GM03348 (cell line): ENCODE measurements at regions not wholly inside any gene's neighbourhood (a gene's known extent, or its start where the extent isn't known, plus 50 kb on each side); places are given as distances from the start of the nearest gene placed in this dataset.
A peak's percentile ranks its signal among the peaks of the same experiment; 100 is the strongest.

Source experiments
- DNase-seq: peaks from one replicate; pipeline ENCODE4 v3.0.0; 2012; ENCODE audit warnings: low spot score

- DNase-seq = no peak
Measured at GRCh38 chr16:80300456-80300855, 240.3 kb upstream of the DYNLRB2 start.

GRCh38 chr16:80299416-80299815 lies 241.4 kb upstream of the DYNLRB2 start:
- peak; percentile 42 for DNase-seq

- DNase-seq = no peak
Measured at GRCh38 chr16:80298676-80299075, 242.1 kb upstream of the DYNLRB2 start.

- DNase-seq = no peak
Measured at GRCh38 chr16:80296034-80296433, 244.8 kb upstream of the DYNLRB2 start.

GRCh38 chr16:80294172-80294571 lies 246.6 kb upstream of the DYNLRB2 start:
- no peak for DNase-seq

- DNase-seq = peak; percentile 19
Measured at GRCh38 chr16:80288616-80289015, 252.2 kb upstream of the DYNLRB2 start.

GRCh38 chr16:80287674-80288073 lies 253.1 kb upstream of the DYNLRB2 start:
- no peak for DNase-seq

- DNase-seq = peak; percentile 49
Measured at GRCh38 chr16:80285104-80285503, 255.7 kb upstream of the DYNLRB2 start.

- DNase-seq = no peak
Measured at GRCh38 chr16:80283466-80284392, 257.1 kb upstream of the DYNLRB2 start.

- no peak for DNase-seq
Measured at GRCh38 chr16:80280557-80280956, 260.2 kb upstream of the DYNLRB2 start.

- DNase-seq = no peak
Measured at GRCh38 chr16:80279656-80280055, 261.1 kb upstream of the DYNLRB2 start.

GRCh38 chr16:80277182-80277581 lies 263.6 kb upstream of the DYNLRB2 start:
- DNase-seq = no peak

GRCh38 chr16:80274576-80275191 lies 266.1 kb upstream of the DYNLRB2 start:
- peak; percentile 84 for DNase-seq

- peak; percentile 56 for DNase-seq
Measured at GRCh38 chr16:80273635-80274538, 266.9 kb upstream of the DYNLRB2 start.

GRCh38 chr16:80265624-80266306 lies 275.0 kb upstream of the DYNLRB2 start:
- no peak for DNase-seq

GRCh38 chr16:80263848-80264694 lies 276.7 kb upstream of the DYNLRB2 start:
- no peak for DNase-seq

GRCh38 chr16:80263181-80263823 lies 277.5 kb upstream of the DYNLRB2 start:
- DNase-seq = no peak

GRCh38 chr16:80260906-80261311 lies 279.9 kb upstream of the DYNLRB2 start:
- DNase-seq = no peak

- DNase-seq = no peak
Measured at GRCh38 chr16:80259290-80259805, 281.4 kb upstream of the DYNLRB2 start.

GRCh38 chr16:80258407-80258806 lies 282.4 kb upstream of the DYNLRB2 start:
- DNase-seq = no peak
